GM18508 (cell line): ENCODE measurements at regions not wholly inside any gene's neighbourhood (a gene's known extent, or its start where the extent isn't known, plus 50 kb on each side); places are given as distances from the start of the nearest gene placed in this dataset.

Source experiments
- ATAC-seq: cut with Tn5 transposase; IDR thresholded peaks from one replicate; pipeline ENCODE4 v1.9.1; 2021; ENCODE audit warnings: moderate number of reproducible peaks; ENCODE audit not compliant: insufficient read depth, unreplicated experiment

DNA sequence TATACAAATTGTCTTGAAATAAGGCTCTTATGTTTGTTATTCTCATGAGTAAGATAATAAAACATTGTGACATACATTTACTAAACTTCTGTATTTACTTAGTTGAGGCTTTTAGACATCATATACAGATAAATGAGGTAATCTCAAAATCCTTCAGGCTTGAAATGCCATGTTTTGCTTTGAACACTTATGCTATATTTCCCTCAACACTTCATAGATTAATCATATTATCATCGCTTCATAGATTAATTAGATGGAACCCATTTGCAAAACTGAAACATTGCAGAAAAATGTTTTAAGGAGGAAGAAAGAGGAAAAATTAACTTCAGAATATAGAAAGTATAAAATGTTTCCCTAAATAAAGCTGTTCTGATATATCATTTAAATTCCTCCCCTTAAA lies 165.0 kb upstream of the CNTNAP2 start:
- no peak for ATAC-seq

GRCh38 chr7:145928937-145929336 lies 187.7 kb upstream of the CNTNAP2 start:
- ATAC-seq = no peak

GRCh38 chr7:145919712-145920111 lies 196.9 kb upstream of the CNTNAP2 start:
- no peak for ATAC-seq

- no peak for ATAC-seq
Observed at GRCh38 chr7:145916776-145917175, 199.8 kb upstream of the CNTNAP2 start.

- ATAC-seq = no peak
Observed at GRCh38 chr7:145915679-145916078, 200.9 kb upstream of the CNTNAP2 start.

DNA sequence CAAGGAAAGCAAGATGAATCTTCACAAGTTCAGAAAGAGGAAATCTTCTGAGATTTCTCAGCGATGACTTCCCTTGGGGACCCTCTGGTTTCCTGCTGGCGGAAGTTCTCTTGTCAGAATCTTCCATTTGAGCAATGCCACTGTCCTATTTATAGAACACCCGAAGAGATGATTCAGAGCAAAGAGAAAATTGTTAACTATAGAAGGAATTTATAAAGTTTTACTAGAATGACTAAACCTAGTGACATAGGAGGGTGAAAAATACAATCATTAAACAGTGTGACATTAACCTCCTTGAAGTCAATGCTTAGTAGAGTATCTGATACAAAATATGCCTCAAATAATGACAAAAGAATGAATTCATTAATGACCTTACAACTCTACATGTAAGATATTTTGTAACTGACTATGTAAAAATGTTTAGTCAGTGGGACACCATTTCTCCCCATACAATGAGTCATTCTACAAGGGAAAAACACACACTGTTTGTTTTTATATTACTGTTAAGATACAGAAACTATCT lies 206.5 kb upstream of the CNTNAP2 start:
- ATAC-seq = no peak

DNA sequence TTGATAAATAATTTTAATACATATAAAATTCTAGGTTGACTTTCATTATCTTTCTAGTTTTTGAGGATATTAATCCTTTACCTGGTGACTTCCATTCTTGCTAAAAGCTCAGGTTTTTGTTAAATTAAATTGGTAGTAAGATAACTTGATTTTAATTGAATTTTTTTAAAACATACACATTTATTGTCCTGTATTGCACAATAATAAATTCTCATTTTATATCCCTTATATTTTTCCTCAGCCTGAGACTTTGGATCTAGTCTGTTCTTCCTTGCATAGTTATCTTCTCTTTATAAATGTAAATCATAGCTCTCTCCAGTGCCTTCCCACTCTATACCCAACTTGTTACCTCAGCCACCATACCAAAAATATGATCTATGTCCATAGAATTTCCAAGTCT lies 212.9 kb upstream of the CNTNAP2 start:
- no peak for ATAC-seq

- no peak for ATAC-seq
Observed at GRCh38 chr7:145902123-145902522, 214.5 kb upstream of the CNTNAP2 start.

DNA sequence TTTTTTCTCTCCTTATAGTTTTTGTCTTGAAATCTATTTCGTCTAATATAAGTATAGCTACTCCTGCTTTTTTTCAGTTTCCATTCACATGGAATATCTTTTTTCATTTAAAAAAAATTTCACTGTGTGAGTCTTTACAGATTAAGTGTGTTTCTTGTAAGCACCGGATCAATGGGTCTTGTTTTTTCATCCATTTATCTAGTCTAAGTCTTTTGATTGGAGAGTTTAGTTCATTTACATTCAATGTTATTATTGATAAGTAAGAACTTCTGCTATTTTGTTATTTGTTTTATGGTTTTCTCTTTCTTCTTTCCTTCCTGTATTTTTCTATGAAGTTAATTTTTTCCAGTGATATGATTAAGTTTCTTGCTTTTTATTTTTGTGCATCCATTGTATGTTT lies 216.7 kb upstream of the CNTNAP2 start:
- ATAC-seq = no peak

- ATAC-seq = no peak
Observed at GRCh38 chr7:145893925-145894535, 222.6 kb upstream of the CNTNAP2 start.

DNA sequence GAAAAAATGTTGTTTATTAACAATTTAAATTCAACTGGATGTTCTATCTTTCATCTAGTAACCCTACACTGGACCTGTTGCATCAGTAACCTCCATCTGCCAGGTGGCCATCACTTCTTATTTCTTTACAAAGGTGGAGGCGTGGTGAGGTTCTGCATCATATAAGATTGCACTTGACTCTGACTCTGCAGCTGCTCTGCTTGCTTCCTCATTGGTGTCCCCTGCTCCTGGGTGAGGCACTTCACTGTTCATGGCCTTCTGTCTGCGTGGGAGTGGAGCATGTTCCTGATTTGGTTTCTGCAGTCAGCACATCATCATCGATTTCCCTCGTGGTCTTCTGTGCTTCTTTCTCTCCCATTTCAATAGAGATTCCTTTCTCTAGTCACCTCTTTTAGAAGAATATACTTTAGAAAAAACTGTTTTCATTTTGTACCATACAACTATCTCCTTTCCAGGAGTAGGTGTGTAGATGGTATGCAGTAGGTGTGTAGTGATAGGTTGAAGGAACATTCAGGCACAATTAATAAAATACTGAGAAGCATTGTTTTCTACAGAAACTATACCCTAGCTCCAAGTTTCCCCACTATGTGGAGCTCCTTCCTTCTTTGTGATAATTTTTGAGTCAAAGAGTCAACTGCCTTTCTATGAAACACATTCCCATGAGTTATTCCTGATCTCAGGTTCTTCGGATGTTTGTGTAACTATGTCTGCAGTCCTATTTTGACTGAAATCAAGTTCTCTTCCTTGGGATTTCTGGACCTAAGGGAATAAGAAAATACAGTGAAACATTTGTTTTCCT lies 231.7 kb upstream of the CNTNAP2 start:
- no peak for ATAC-seq

- no peak for ATAC-seq
Observed at GRCh38 chr7:145876376-145876775, 240.2 kb upstream of the CNTNAP2 start.

DNA sequence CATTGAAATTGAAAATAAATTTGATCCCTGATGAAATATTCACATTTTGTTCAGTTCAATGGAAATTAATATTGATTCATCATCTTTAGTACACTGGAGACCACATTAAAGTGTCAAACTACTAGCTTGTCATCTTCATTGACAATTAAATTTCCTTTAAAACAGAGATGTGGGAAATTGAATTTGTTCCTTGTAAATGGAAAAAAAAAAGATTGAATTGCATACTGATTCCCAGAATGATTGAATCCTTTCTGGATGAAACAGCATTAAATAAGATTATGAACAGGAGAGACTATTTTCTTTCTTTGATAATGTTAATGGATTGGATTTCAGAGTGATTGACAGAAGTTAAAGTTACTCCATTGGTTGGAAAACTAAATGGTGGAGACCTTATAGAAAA lies 241.3 kb upstream of the CNTNAP2 start:
- ATAC-seq = no peak

- ATAC-seq = no peak
Observed at GRCh38 chr7:145868935-145869334, 247.7 kb upstream of the CNTNAP2 start.

DNA sequence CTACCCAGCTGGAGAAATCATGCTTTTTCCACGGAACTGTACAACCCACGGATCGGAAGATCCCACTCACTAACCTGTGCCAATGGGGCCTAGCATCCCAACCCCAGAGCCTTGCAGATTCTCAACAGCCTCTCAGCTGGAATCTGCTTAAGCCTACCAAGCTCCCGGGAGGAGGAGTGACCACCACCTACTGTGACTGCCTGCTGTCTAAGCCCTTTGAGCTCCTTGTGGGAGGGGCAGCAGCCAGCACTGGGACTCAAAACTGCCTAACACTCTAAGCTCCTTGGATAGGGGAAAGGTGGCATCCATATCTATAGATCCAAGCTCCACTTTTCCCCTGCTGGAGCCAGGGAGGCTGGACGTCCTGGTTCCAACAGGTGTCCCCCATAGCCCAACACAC lies 254.4 kb upstream of the CNTNAP2 start:
- ATAC-seq = no peak

GRCh38 chr7:145860809-145861208 lies 255.8 kb upstream of the CNTNAP2 start:
- ATAC-seq = no peak

DNA sequence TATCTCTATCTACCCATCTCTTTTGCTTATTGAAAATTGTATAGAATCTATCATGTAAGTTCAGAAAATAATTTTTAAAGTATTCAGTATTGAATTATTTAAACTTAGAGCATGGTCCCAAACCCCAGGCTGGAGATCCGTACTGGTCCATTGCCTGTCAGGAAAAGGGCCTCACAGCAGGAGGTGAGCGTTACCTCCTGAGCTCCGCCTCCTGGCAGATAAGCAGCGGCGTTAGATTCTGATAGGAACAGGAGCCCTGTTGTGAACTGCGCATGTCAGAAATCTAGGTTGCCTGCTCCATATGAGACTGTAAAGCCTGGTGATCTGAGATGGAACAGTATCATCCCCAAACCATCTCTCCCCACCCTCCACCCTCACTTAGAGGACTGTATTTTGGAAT lies 266.0 kb upstream of the CNTNAP2 start:
- no peak for ATAC-seq

DNA sequence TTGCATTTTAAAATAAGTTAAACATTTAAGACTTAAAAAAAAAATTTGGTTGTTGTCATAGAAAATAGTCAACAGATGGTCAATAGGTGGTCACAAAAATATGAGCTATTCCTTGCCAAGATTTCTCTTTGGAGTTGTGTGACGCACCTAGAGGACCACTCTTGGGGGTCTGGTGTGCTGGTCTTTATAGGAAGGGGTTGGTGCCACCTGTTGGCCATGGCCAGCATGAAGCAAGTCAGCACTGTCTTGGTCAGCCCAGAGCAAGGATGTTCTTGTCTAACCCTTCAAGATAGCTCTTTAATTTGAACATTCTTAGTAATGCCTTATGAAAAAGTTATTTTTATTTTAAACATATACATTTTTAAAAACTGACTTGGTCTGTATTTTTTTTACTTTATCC lies 267.9 kb upstream of the CNTNAP2 start:
- no peak for ATAC-seq

- no peak for ATAC-seq
Observed at GRCh38 chr7:145845345-145845744, 271.3 kb upstream of the CNTNAP2 start.

DNA sequence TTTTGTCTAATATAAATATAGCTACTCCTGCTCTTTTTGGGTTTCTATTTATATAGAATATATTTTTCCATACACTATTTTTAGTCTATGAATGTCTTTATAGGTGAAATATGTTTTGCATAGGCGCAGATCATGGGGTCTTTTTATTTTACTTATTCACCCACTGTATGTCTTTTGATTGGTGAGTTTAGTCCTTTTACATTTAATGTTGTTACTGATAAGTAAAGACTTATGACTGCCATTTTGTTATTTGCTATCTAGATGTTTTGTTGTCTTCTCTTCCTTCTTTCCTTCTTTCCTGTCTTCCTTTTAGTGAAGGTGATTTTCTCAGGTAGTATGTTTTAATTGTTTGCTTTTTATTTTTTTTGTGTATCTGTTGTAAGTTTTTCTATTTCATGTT lies 276.8 kb upstream of the CNTNAP2 start:
- no peak for ATAC-seq

- no peak for ATAC-seq
Observed at GRCh38 chr7:145831616-145832206, 284.9 kb upstream of the CNTNAP2 start.
